ENCODE measurements at regions not wholly inside any gene's neighbourhood (a gene's known extent, or its start where the extent isn't known, plus 50 kb on each side); places are given as distances from the start of the nearest gene placed in this dataset.

- ChIA-PET CTCF (ENCODE audit: low intra/inter-chr PET ratio, low total read pairs) (no interaction called here), POLR2A (no interaction called here)
- Histone ChIP-seq H2AFZ (ENCODE audit: low read length) (no peak overlapping the region), H4K20me1 (ENCODE audit: insufficient read depth, low read length) (no peaks in the 10 kb centered on the region), H3K79me2 (ENCODE audit: insufficient read depth, low read length) (no peaks in the 10 kb centered on the region), H3K9me3 (ENCODE audit: low read length) (no peaks in the 10 kb centered on the region), H3K27ac (ENCODE audit: extremely low read length, insufficient read depth, low read length) (no peak overlapping the region), H3K36me3 (replicated peaks in 1 of 2; ENCODE audit: control insufficient read depth in 1 of 2, insufficient read depth in 2 of 2, low read length in 2 of 2) (no peaks in the 10 kb centered on the region), H3K27me3 (ENCODE audit: control insufficient read depth in 1 of 2, insufficient read depth in 2 of 2, low read length in 2 of 2) (peaks cover 0 to 3% of the 10 kb centered on the region in 2 experiments; a peak in 1 of 5 replicates), H3K4me3 (replicated peaks in 1 of 3; ENCODE audit: insufficient read depth in 1 of 3, low read depth in 2 of 3, low read length in 3 of 3) (no peak overlapping the region), H3K4me2 (ENCODE audit: low read depth, low read length) (no peak overlapping the region), H3K4me1 (ENCODE audit: insufficient read depth, low read length) (peaks cover 2% of the 10 kb centered on the region; the same call in 1 of the 2 replicates), H3K9ac (ENCODE audit: insufficient read depth, low read depth, low read length) (no peak overlapping the region)
- intact Hi-C loops (cut with micrococcal nuclease; ENCODE audit: unreplicated experiment) (no loop called here), in situ Hi-C loops (cut with HindIII; ENCODE audit: extremely low pct_ligation_motif_present, low pct_unique_long_range_greater_than_20kb) (no loop called here)
- FAIRE-seq (no peak), DNase-seq (ENCODE audit: low spot score) (no peak), ATAC-seq (no peak)
- 3% methylated on average over 2 of the region's 2 CpGs for whole genome bisulfite sequencing (ENCODE audit: low lambda C conversion rate)
- no peak for TF ChIP-seq ZNF24 (IDR thresholded peaks at IDR 0.05)
- no TSS peak for BruUV-seq (replicated peaks)
Measured at GRCh38 chr18:6498289-6498856, 83.7 kb upstream of the L3MBTL4 start.

GRCh38 chr18:6504605-6505497 is 90.1 kb upstream of the L3MBTL4 start:
- Histone ChIP-seq H2AFZ (ENCODE audit: low read length) (no peak overlapping the region), H3K4me3 (replicated peaks in 1 of 3; ENCODE audit: insufficient read depth in 1 of 3, low read depth in 2 of 3, low read length in 3 of 3) (no peak overlapping the region), H3K9ac (ENCODE audit: insufficient read depth, low read depth, low read length) (no peak overlapping the region), H3K79me2 (ENCODE audit: insufficient read depth, low read length) (no peaks in the 10 kb centered on the region), H3K27ac (ENCODE audit: extremely low read length, insufficient read depth, low read length) (no peak overlapping the region), H3K9me3 (ENCODE audit: low read length) (no peaks in the 10 kb centered on the region), H3K36me3 (replicated peaks in 1 of 2; ENCODE audit: control insufficient read depth in 1 of 2, insufficient read depth in 2 of 2, low read length in 2 of 2) (no peaks in the 10 kb centered on the region), H3K4me1 (ENCODE audit: insufficient read depth, low read length) (no peaks in the 10 kb centered on the region), H3K27me3 (ENCODE audit: control insufficient read depth in 1 of 2, insufficient read depth in 2 of 2, low read length in 2 of 2) (peaks cover 2 to 13% of the 10 kb centered on the region in 2 experiments; a peak in 4 of 5 replicates), H3K4me2 (ENCODE audit: low read depth, low read length) (no peak overlapping the region), H4K20me1 (ENCODE audit: insufficient read depth, low read length) (no peaks in the 10 kb centered on the region)
- ChIA-PET CTCF (ENCODE audit: low intra/inter-chr PET ratio, low total read pairs) (no interaction called here), POLR2A (no interaction called here)
- in situ Hi-C loops (cut with HindIII; ENCODE audit: extremely low pct_ligation_motif_present, low pct_unique_long_range_greater_than_20kb) (loop anchor here (25.0 kb wide), 2 partner anchors 893 to 1443 kb away; no protein-coding TSS in a partner anchor), intact Hi-C loops (cut with micrococcal nuclease; ENCODE audit: unreplicated experiment) (no loop called here)
- 20% methylated on average over 5 of the region's 5 CpGs for WGBS (ENCODE audit: low lambda C conversion rate)
- no TSS peak for BruUV-seq (replicated peaks)
- FAIRE-seq (no peak), DNase-seq (ENCODE audit: low spot score) (no peak), ATAC-seq (no peak)
- no peak for TF ChIP-seq RAD51 (IDR thresholded peaks at IDR 0.05; ENCODE audit: borderline replicate concordance)
- TF ChIP-seq ZNF292 (CRISPR knock-in tag; IDR thresholded peaks at IDR 0.05; ENCODE audit: borderline replicate concordance, low read depth), result no peak
- no peak for TF ChIP-seq ZNF430 (CRISPR knock-in tag; IDR thresholded peaks at IDR 0.05)
- no peak for TF ChIP-seq DNMT1 (CRISPR knock-in tag; IDR thresholded peaks at IDR 0.05)
- no peak for TF ChIP-seq ZNF644 (CRISPR knock-in tag; IDR thresholded peaks at IDR 0.05; ENCODE audit: low read depth)
- no peak for TF ChIP-seq IRF1 (CRISPR knock-in tag; IDR thresholded peaks at IDR 0.05; ENCODE audit: low read depth)
- TF ChIP-seq KAT8 (CRISPR knock-in tag; IDR thresholded peaks at IDR 0.05), result no peak
- TF ChIP-seq ZNF333 (CRISPR knock-in tag; IDR thresholded peaks at IDR 0.05; ENCODE audit: borderline replicate concordance), result no peak
- TF ChIP-seq ZKSCAN5 (CRISPR knock-in tag; IDR thresholded peaks at IDR 0.05), result no peak
- TF ChIP-seq ZNF138 (CRISPR knock-in tag; IDR thresholded peaks at IDR 0.05; ENCODE audit: low read depth), result no peak
- TF ChIP-seq ZBTB3 (CRISPR knock-in tag; IDR thresholded peaks at IDR 0.05; ENCODE audit: borderline replicate concordance, low read depth), result no peak
- no peak for TF ChIP-seq HOXA3 (CRISPR knock-in tag; IDR thresholded peaks at IDR 0.05)
- TF ChIP-seq ZIK1 (CRISPR knock-in tag; IDR thresholded peaks at IDR 0.05; ENCODE audit: borderline replicate concordance, low read depth), result no peak
- no peak for TF ChIP-seq ATF2 (CRISPR knock-in tag; IDR thresholded peaks at IDR 0.05)
- TF ChIP-seq RXRA (CRISPR knock-in tag; IDR thresholded peaks at IDR 0.05), result no peak
- no peak for TF ChIP-seq ZSCAN30 (CRISPR knock-in tag; IDR thresholded peaks at IDR 0.05)
